ENCODE measurements at regions not wholly inside any gene's neighbourhood (a gene's known extent, or its start where the extent isn't known, plus 50 kb on each side); places are given as distances from the start of the nearest gene placed in this dataset.

- no peak for DNase-seq (ENCODE audit: low spot score)
Observed at GRCh38 chr3:66592927-66593625, 92.3 kb upstream of the LRIG1 start.

GRCh38 chr3:66593978-66594377 is 93.2 kb upstream of the LRIG1 start:
- no peak for DNase-seq (ENCODE audit: low spot score)

- no peak for DNase-seq (ENCODE audit: low spot score)
Observed at GRCh38 chr3:66597308-66597863, 96.6 kb upstream of the LRIG1 start.

GRCh38 chr3:66598168-66598567 is 97.3 kb upstream of the LRIG1 start:
- no peak for DNase-seq (ENCODE audit: low spot score)

- DNase-seq (ENCODE audit: low spot score): no peak
Observed at GRCh38 chr3:66602237-66602636, 101.4 kb upstream of the LRIG1 start.

GRCh38 chr3:66602691-66603090 is 101.9 kb upstream of the LRIG1 start:
- DNase-seq (ENCODE audit: low spot score): no peak

- no peak for DNase-seq (ENCODE audit: low spot score)
Observed at GRCh38 chr3:66603151-66603611, 102.4 kb upstream of the LRIG1 start.

- DNase-seq (ENCODE audit: low spot score): no peak
Observed at GRCh38 chr3:66604481-66604880, 103.7 kb upstream of the LRIG1 start.

- DNase-seq (ENCODE audit: low spot score): no peak
Observed at GRCh38 chr3:66606126-66606525, 105.3 kb upstream of the LRIG1 start.

GRCh38 chr3:66606868-66607267 is 106.0 kb upstream of the LRIG1 start:
- DNase-seq (ENCODE audit: low spot score): no peak

GRCh38 chr3:66609660-66610561 is 109.1 kb upstream of the LRIG1 start:
- DNase-seq (ENCODE audit: low spot score): no peak

- no peak for DNase-seq (ENCODE audit: low spot score)
Observed at GRCh38 chr3:66610562-66610909, 109.7 kb upstream of the LRIG1 start.

GRCh38 chr3:66615643-66616301 is 115.0 kb upstream of the LRIG1 start:
- DNase-seq (ENCODE audit: low spot score): no peak

- DNase-seq (ENCODE audit: low spot score): no peak
Observed at GRCh38 chr3:66617351-66617750, 116.5 kb upstream of the LRIG1 start.

- no peak for DNase-seq (ENCODE audit: low spot score)
Observed at GRCh38 chr3:66618066-66618465, 117.2 kb upstream of the LRIG1 start.

GRCh38 chr3:66620296-66620695 is 119.5 kb upstream of the LRIG1 start:
- DNase-seq (ENCODE audit: low spot score): no peak

- DNase-seq (ENCODE audit: low spot score): no peak
Observed at GRCh38 chr3:66622756-66623457, 122.1 kb upstream of the LRIG1 start.

- no peak for DNase-seq (ENCODE audit: low spot score)
Observed at GRCh38 chr3:66625505-66626216, 124.8 kb upstream of the LRIG1 start.

- DNase-seq (ENCODE audit: low spot score): no peak
Observed at GRCh38 chr3:66629150-66629981, 128.5 kb upstream of the LRIG1 start.

- DNase-seq (ENCODE audit: low spot score): no peak
Observed at GRCh38 chr3:66629982-66630368, 129.2 kb upstream of the LRIG1 start.

All from CD4-positive, alpha-beta T cell treated with Interleukin-15 for 4 hours (primary cell).